ENCODE measurements at regions not wholly inside any gene's neighbourhood (a gene's known extent, or its start where the extent isn't known, plus 50 kb on each side); places are given as distances from the start of the nearest gene placed in this dataset.
"Not testable (repeated sequence)": the region's sequence is repeated elsewhere in the genome, so short reads cannot be mapped to it uniquely, and the experiment has no call there.

- no peak for DNase-seq (ENCODE audit: low read depth)
Measured at GRCh38 chr4:158053086-158053485, 119.7 kb downstream of the GASK1B start.

- DNase-seq (ENCODE audit: low read depth), result peak; percentile 89
Measured at GRCh38 chr4:158051401-158052235, 121.2 kb downstream of the GASK1B start.

- DNase-seq (ENCODE audit: low read depth), result no peak
Measured at GRCh38 chr4:158050942-158051341, 121.9 kb downstream of the GASK1B start.

GRCh38 chr4:158046345-158046744 lies 126.5 kb downstream of the GASK1B start:
- peak; percentile 11 for DNase-seq (ENCODE audit: low read depth)

GRCh38 chr4:158043971-158044618 lies 128.7 kb downstream of the GASK1B start:
- DNase-seq (ENCODE audit: low read depth), result no peak

GRCh38 chr4:158042591-158043030 lies 130.2 kb downstream of the GASK1B start:
- DNase-seq (ENCODE audit: low read depth), result peak; percentile 64

- DNase-seq (ENCODE audit: low read depth), result no peak
Measured at GRCh38 chr4:158038718-158039117, 134.1 kb downstream of the GASK1B start.

- no peak for DNase-seq (ENCODE audit: low read depth)
Measured at GRCh38 chr4:158036998-158037397, 135.8 kb downstream of the GASK1B start.

GRCh38 chr4:158035662-158036195 lies 137.1 kb downstream of the GASK1B start:
- DNase-seq (ENCODE audit: low read depth), result no peak

- DNase-seq (ENCODE audit: low read depth), result no peak
Measured at GRCh38 chr4:158033416-158034120, 139.3 kb downstream of the GASK1B start.

- DNase-seq (ENCODE audit: low read depth), result no peak
Measured at GRCh38 chr4:158032733-158033415, 140.0 kb downstream of the GASK1B start.

GRCh38 chr4:158028381-158028780 lies 144.4 kb downstream of the GASK1B start:
- DNase-seq (ENCODE audit: low read depth), result not testable (repeated sequence)

GRCh38 chr4:158025131-158025530 lies 147.7 kb downstream of the GASK1B start:
- DNase-seq (ENCODE audit: low read depth), result no peak

GRCh38 chr4:158020734-158021346 lies 152.0 kb downstream of the GASK1B start:
- peak; percentile 67 for DNase-seq (ENCODE audit: low read depth)

- peak; percentile 80 for DNase-seq (ENCODE audit: low read depth)
Measured at GRCh38 chr4:158020176-158020575, 152.6 kb downstream of the GASK1B start.

- peak; percentile 41 for DNase-seq (ENCODE audit: low read depth)
Measured at GRCh38 chr4:158018831-158019230, 154.0 kb downstream of the GASK1B start.

- DNase-seq (ENCODE audit: low read depth), result no peak
Measured at GRCh38 chr4:158018221-158018830, 154.5 kb downstream of the GASK1B start.

- no peak for DNase-seq (ENCODE audit: low read depth)
Measured at GRCh38 chr4:158016511-158016910, 156.3 kb downstream of the GASK1B start.

GRCh38 chr4:158015241-158015640 lies 157.6 kb downstream of the GASK1B start:
- peak; percentile 44 for DNase-seq (ENCODE audit: low read depth)

- no peak for DNase-seq (ENCODE audit: low read depth)
Measured at GRCh38 chr4:158013858-158014257, 159.0 kb downstream of the GASK1B start.
